Stimulated activated naive CD8-positive, alpha-beta T cell treated with anti-CD3 and anti-CD28 coated beads, Interleukin-15, amount 100 ng/mL, for 72 hours (primary cell): ENCODE measurements at regions not wholly inside any gene's neighbourhood (a gene's known extent, or its start where the extent isn't known, plus 50 kb on each side); places are given as distances from the start of the nearest gene placed in this dataset.

Source experiments
- ATAC-seq: fragments of 150-1000 bp; cut with Tn5 transposase; 2 replicates; pipeline ENCODE4 v1.10.0; 2021; ENCODE audit warnings: mild to moderate bottlenecking, moderate library complexity
- DNase-seq, 2 donors: peaks; one replicate each; pipeline ENCODE4 v3.0.0; 2021 to 2022
- H3K27ac Mint-ChIP-seq, 2 donors: one replicate each; pipeline ENCODE4 v1.8.0; 2022; ENCODE audit warnings: mild to moderate bottlenecking in 2 of 2, mixed read lengths in 2 of 2, moderate library complexity in 2 of 2
- H3K27me3 Mint-ChIP-seq: one replicate; pipeline ENCODE4 v1.8.0; 2022; ENCODE audit warnings: mixed read lengths
- H3K4me1 Mint-ChIP-seq: one replicate; pipeline ENCODE4 v1.8.0; 2022; ENCODE audit warnings: mild to moderate bottlenecking, mixed read lengths
- H3K4me3 Mint-ChIP-seq, 2 donors: one replicate each; pipeline ENCODE4 v1.8.0; 2022; ENCODE audit warnings: mild to moderate bottlenecking in 2 of 2, mixed read lengths in 2 of 2, moderate library complexity in 1 of 2
- H3K9me3 Mint-ChIP-seq, 2 donors: one replicate each; pipeline ENCODE4 v1.8.0; 2022; ENCODE audit warnings: mixed read lengths in 2 of 2

GRCh38 chr10:120979435-120980278, 128.5 kb downstream of the WDR11 start:
- Mint-ChIP-seq H3K27me3 (peaks cover 89% of the 10 kb centered on the region), H3K4me1 (peaks cover 6% of the 10 kb centered on the region), H3K9me3 (peaks cover 3% of the 10 kb centered on the region in 2 donors), H3K4me3 (peak overlapping the region; percentile 38 to 46), H3K27ac (peak overlapping the region in 1 of 2 donors; percentile 64)
- peak; percentile 51 for ATAC-seq
- peak in 1 of 2 donors; percentile 11 for DNase-seq

- Mint-ChIP-seq H3K4me3 (no peak overlapping the region), H3K4me1 (peaks cover 6% of the 10 kb centered on the region), H3K27me3 (peaks cover 89% of the 10 kb centered on the region), H3K9me3 (no peaks in the 10 kb centered on the region), H3K27ac (no peak overlapping the region)
- DNase-seq (no peak), ATAC-seq (no peak)
These were observed 129.4 kb downstream of the WDR11 start for GRCh38 chr10:120980279-120981255.

GRCh38 chr10:120981601-120982391, 130.6 kb downstream of the WDR11 start:
- peaks cover 6% of the 10 kb centered on the region for H3K4me1 Mint-ChIP-seq
- no peak overlapping the region for H3K4me3 Mint-ChIP-seq
- no peak overlapping the region for H3K27ac Mint-ChIP-seq
- H3K9me3 Mint-ChIP-seq: peaks cover 0 to 2% of the 10 kb centered on the region in 2 donors
- ATAC-seq (no peak), DNase-seq (no peak)
- H3K27me3 Mint-ChIP-seq: peaks cover 77% of the 10 kb centered on the region

- ATAC-seq (no peak), DNase-seq (no peak)
- peaks cover 0 to 9% of the 10 kb centered on the region in 2 donors for H3K9me3 Mint-ChIP-seq
- H3K27ac Mint-ChIP-seq: no peak overlapping the region
- peaks cover 70% of the 10 kb centered on the region for H3K27me3 Mint-ChIP-seq
- H3K4me1 Mint-ChIP-seq: peaks cover 11% of the 10 kb centered on the region
- H3K4me3 Mint-ChIP-seq: no peak overlapping the region
These were observed 131.3 kb downstream of the WDR11 start for GRCh38 chr10:120982507-120982906.

- no peak overlapping the region for H3K4me3 Mint-ChIP-seq
- peaks cover 0 to 16% of the 10 kb centered on the region in 2 donors for H3K9me3 Mint-ChIP-seq
- ATAC-seq (no peak), DNase-seq (no peak)
- H3K27me3 Mint-ChIP-seq: peaks cover 64% of the 10 kb centered on the region
- H3K27ac Mint-ChIP-seq: no peak overlapping the region
- H3K4me1 Mint-ChIP-seq: peaks cover 12% of the 10 kb centered on the region
These were observed 132.6 kb downstream of the WDR11 start for GRCh38 chr10:120983721-120984120.

- H3K9me3 Mint-ChIP-seq: peaks cover 3 to 21% of the 10 kb centered on the region in 2 donors
- peaks cover 61% of the 10 kb centered on the region for H3K27me3 Mint-ChIP-seq
- no peak overlapping the region for H3K27ac Mint-ChIP-seq
- H3K4me3 Mint-ChIP-seq: no peak overlapping the region
- DNase-seq: no peak
- peaks cover 11% of the 10 kb centered on the region for H3K4me1 Mint-ChIP-seq
- no peak for ATAC-seq
These were observed 133.1 kb downstream of the WDR11 start for GRCh38 chr10:120984221-120984620.

GRCh38 chr10:120987359-120987758, 136.2 kb downstream of the WDR11 start:
- Mint-ChIP-seq H3K27ac (peak overlapping the region in 1 of 2 donors; percentile 21), H3K9me3 (peaks cover 10 to 35% of the 10 kb centered on the region in 2 donors), H3K4me3 (no peak overlapping the region), H3K27me3 (peaks cover 30% of the 10 kb centered on the region), H3K4me1 (peaks cover 6% of the 10 kb centered on the region)
- no peak for DNase-seq
- ATAC-seq: no peak

- peaks cover 6% of the 10 kb centered on the region for H3K4me1 Mint-ChIP-seq
- peaks cover 10 to 35% of the 10 kb centered on the region in 2 donors for H3K9me3 Mint-ChIP-seq
- no peak for ATAC-seq
- no peak for DNase-seq
- peaks cover 16% of the 10 kb centered on the region for H3K27me3 Mint-ChIP-seq
- no peak overlapping the region for H3K4me3 Mint-ChIP-seq
- no peak overlapping the region for H3K27ac Mint-ChIP-seq
These were observed 137.6 kb downstream of the WDR11 start for GRCh38 chr10:120988751-120989150.

GRCh38 chr10:120989279-120989678, 138.1 kb downstream of the WDR11 start:
- ATAC-seq (no peak), DNase-seq (no peak)
- Mint-ChIP-seq H3K4me3 (no peak overlapping the region), H3K9me3 (peaks cover 10 to 35% of the 10 kb centered on the region in 2 donors), H3K27me3 (peaks cover 16% of the 10 kb centered on the region), H3K27ac (no peak overlapping the region), H3K4me1 (peaks cover 6% of the 10 kb centered on the region)

- DNase-seq: no peak
These were observed 138.9 kb downstream of the WDR11 start for GRCh38 chr10:120989996-120990598.

GRCh38 chr10:120990831-120991230, 139.7 kb downstream of the WDR11 start:
- ATAC-seq (no peak), DNase-seq (no peak)
- Mint-ChIP-seq H3K4me1 (peaks cover 6% of the 10 kb centered on the region), H3K4me3 (no peak overlapping the region), H3K27me3 (peaks cover 8% of the 10 kb centered on the region), H3K27ac (no peak overlapping the region), H3K9me3 (peaks cover 10 to 35% of the 10 kb centered on the region in 2 donors)

More at GRCh38 chr10:120989996-120990598, 138.9 kb downstream of the WDR11 start:
- H3K9me3 Mint-ChIP-seq: peaks cover 10 to 35% of the 10 kb centered on the region in 2 donors
- no peak overlapping the region for H3K27ac Mint-ChIP-seq
- H3K4me3 Mint-ChIP-seq: no peak overlapping the region
- H3K4me1 Mint-ChIP-seq: peaks cover 6% of the 10 kb centered on the region
- peaks cover 11% of the 10 kb centered on the region for H3K27me3 Mint-ChIP-seq
- ATAC-seq: no peak

GRCh38 chr10:120993089-120993488, 141.9 kb downstream of the WDR11 start:
- ATAC-seq (no peak), DNase-seq (no peak)
- Mint-ChIP-seq H3K9me3 (peaks cover 15 to 25% of the 10 kb centered on the region in 2 donors), H3K27ac (no peak overlapping the region), H3K4me3 (no peak overlapping the region), H3K4me1 (no peaks in the 10 kb centered on the region), H3K27me3 (peaks cover 8% of the 10 kb centered on the region)

GRCh38 chr10:120995768-120996167, 144.6 kb downstream of the WDR11 start:
- Mint-ChIP-seq H3K27me3 (no peaks in the 10 kb centered on the region), H3K4me1 (no peaks in the 10 kb centered on the region), H3K9me3 (peaks cover 0 to 5% of the 10 kb centered on the region in 2 donors), H3K27ac (no peak overlapping the region), H3K4me3 (no peak overlapping the region)
- ATAC-seq: no peak
- no peak for DNase-seq

GRCh38 chr10:120996456-120997034, 145.4 kb downstream of the WDR11 start:
- Mint-ChIP-seq H3K9me3 (peaks cover 0 to 5% of the 10 kb centered on the region in 2 donors), H3K27ac (no peak overlapping the region), H3K27me3 (no peaks in the 10 kb centered on the region), H3K4me1 (no peaks in the 10 kb centered on the region), H3K4me3 (no peak overlapping the region)
- DNase-seq (no peak), ATAC-seq (no peak)
